SK-N-SH (cell line): ENCODE measurements at regions not wholly inside any gene's neighbourhood (a gene's known extent, or its start where the extent isn't known, plus 50 kb on each side); places are given as distances from the start of the nearest gene placed in this dataset.

Source experiments
- CTCF ChIA-PET: fragments of 300-600, 350-600 bp; formaldehyde crosslinking; extraction: SDS; loops from one replicate; lab custom pipeline; 2021; lab: Yijun Ruan, JAX
- POLR2A ChIA-PET: fragments of 350-600 bp; sonication (Branson Sonifier 250); formaldehyde crosslinking; extraction: SDS; loops from one replicate; lab custom pipeline; 2020; ENCODE audit warnings: antibody characterized with exemption, inconsistent platforms; lab: Yijun Ruan, JAX
- DNase-seq: peaks from one replicate; pipeline ENCODE4 v3.0.0; 2012
- H2AFZ ChIP-seq: fragments of 200-600 bp; sonication (generic); 2 replicates; pipeline ENCODE4 v1.8.1; 2016; ENCODE audit warnings: antibody characterized with exemption, mild to moderate bottlenecking, low read depth
- H3F3A ChIP-seq: fragments of 200-600 bp; sonication (generic); replicated peaks from 2 replicates; pipeline ENCODE3; 2016; ENCODE audit warnings: antibody characterized with exemption, mild to moderate bottlenecking; ENCODE audit not compliant: insufficient read depth
- H3K27ac ChIP-seq, 2 experiments: fragments of 200-500 bp in 1 of 2; fragments of 200-600 bp in 1 of 2; sonication (Bioruptor generic) in 1 of 2; sonication (generic), shearing (Covaris generic) in 1 of 2; 2 replicates each; pipeline versions ENCODE4 v1.5.1 to v1.6.1; 2014 to 2016; ENCODE audit warnings: low read depth in 2 of 2, inconsistent platforms in 1 of 2, low read length in 1 of 2, mild to moderate bottlenecking in 1 of 2, mixed read lengths in 1 of 2
- H3K27me3 ChIP-seq: fragments of 200-600 bp; sonication (generic), shearing (Covaris generic); 2 replicates; pipeline ENCODE4 v1.6.1; 2016; ENCODE audit warnings: mixed run types; ENCODE audit not compliant: insufficient read depth
- H3K36me3 ChIP-seq, 2 experiments: fragments of 200-500 bp in 1 of 2; fragments of 200-600 bp in 1 of 2; sonication (Bioruptor generic) in 1 of 2; sonication (generic) in 1 of 2; replicated peaks in 1 of 2; 2 replicates each; pipeline versions ENCODE3 to v1.5.1; 2014 to 2016; ENCODE audit warnings: low read length in 1 of 2, mild to moderate bottlenecking in 1 of 2; ENCODE audit not compliant: insufficient read depth in 2 of 2, control insufficient read depth in 1 of 2
- H3K4me1 ChIP-seq, 2 experiments: fragments of 200-500 bp in 1 of 2; fragments of 200-600 bp in 1 of 2; sonication (Bioruptor generic) in 1 of 2; sonication (generic), shearing (Covaris generic) in 1 of 2; 2 replicates each; pipeline versions ENCODE4 v1.5.1 to v1.6.1; 2014 to 2016; ENCODE audit warnings: low read depth in 1 of 2, low read length in 1 of 2, mixed run types in 1 of 2; ENCODE audit not compliant: insufficient read depth in 2 of 2, control insufficient read depth in 1 of 2
- H3K4me2 ChIP-seq: fragments of 200-600 bp; sonication (generic), shearing (Covaris generic); 2 replicates; pipeline ENCODE4 v1.6.1; 2017; ENCODE audit warnings: mixed run types
- H3K4me3 ChIP-seq, 2 experiments: fragments of 200-500 bp in 1 of 2; fragments of 200-600 bp in 1 of 2; sonication (Bioruptor generic) in 1 of 2; sonication (generic), shearing (Covaris generic) in 1 of 2; 2 replicates each; pipeline versions ENCODE4 v1.5.1 to v1.8.1; 2014 to 2016; ENCODE audit warnings: low read depth in 2 of 2, inconsistent platforms in 1 of 2, low read length in 1 of 2, mild to moderate bottlenecking in 1 of 2, mixed read lengths in 1 of 2, moderate library complexity in 1 of 2
- H3K79me2 ChIP-seq: fragments of 200-600 bp; sonication (generic); 2 replicates; pipeline ENCODE4 v1.8.1; 2017; ENCODE audit warnings: mild to moderate bottlenecking; ENCODE audit not compliant: insufficient read depth
- H3K9ac ChIP-seq: fragments of 200-600 bp; sonication (generic); 2 replicates; pipeline ENCODE4 v1.6.1; 2017; ENCODE audit warnings: mixed run types
- H3K9me2 ChIP-seq: fragments of 200-600 bp; sonication (generic); 2 replicates; pipeline ENCODE4 v1.6.1; 2017; ENCODE audit warnings: mixed run types
- H3K9me3 ChIP-seq: fragments of 200-600 bp; sonication (generic); 2 replicates; pipeline ENCODE4 v1.6.1; 2017; ENCODE audit warnings: mixed run types, mild to moderate bottlenecking, moderate library complexity
- H4K20me1 ChIP-seq: fragments of 200-600 bp; sonication (generic); 2 replicates; pipeline ENCODE4 v1.6.1; 2017; ENCODE audit warnings: mild to moderate bottlenecking, mixed run types; ENCODE audit not compliant: insufficient read depth
- ELF1 ChIP-seq: IDR thresholded peaks from 2 replicates; pipeline ENCODE4 v1.4.0; 2012
- EP300 ChIP-seq, 2 experiments: IDR thresholded peaks; 2 replicates each; pipeline versions ENCODE4 v1.4.0 to v1.6.1; 2012; ENCODE audit warnings: borderline replicate concordance in 1 of 2, low read depth in 1 of 2, low read length in 1 of 2
- EZH2phosphoT487 ChIP-seq: fragments of 200-600 bp; sonication (generic); IDR thresholded peaks from 2 replicates; pipeline ENCODE4 v1.6.1; 2017; ENCODE audit warnings: low read depth, mixed run types, mild to moderate bottlenecking, antibody characterized with exemption, moderate library complexity, borderline replicate concordance
- FOSL2 ChIP-seq: IDR thresholded peaks from 2 replicates; pipeline ENCODE4 v1.4.0; 2012; ENCODE audit warnings: low read depth, mild to moderate bottlenecking, moderate library complexity, borderline replicate concordance
- FOXJ3 ChIP-seq: sonication (generic); formaldehyde crosslinking; IDR thresholded peaks from 2 replicates; pipeline ENCODE4 v1.5.1; 2020; ENCODE audit warnings: mild to moderate bottlenecking, missing genetic modification reagents
- FOXM1 ChIP-seq: IDR thresholded peaks from 2 replicates; pipeline ENCODE4 v1.4.0; 2012; ENCODE audit warnings: low read depth, mild to moderate bottlenecking
- GABPA ChIP-seq: IDR thresholded peaks from 2 replicates; pipeline ENCODE4 v1.4.0; 2012; ENCODE audit warnings: low read depth, mild to moderate bottlenecking
- GATA2 ChIP-seq: sonication (generic); formaldehyde crosslinking; IDR thresholded peaks from 2 replicates; pipeline ENCODE4 v1.5.0; 2020; ENCODE audit warnings: mild to moderate bottlenecking, missing genetic modification reagents
- JUND ChIP-seq: IDR thresholded peaks from 2 replicates; pipeline ENCODE4 v1.4.0; 2012
- MEF2A ChIP-seq: IDR thresholded peaks from 2 replicates; pipeline ENCODE4 v1.4.0; 2012; ENCODE audit warnings: low read depth, borderline replicate concordance
- MXI1 ChIP-seq: IDR thresholded peaks from 2 replicates; pipeline ENCODE4 v1.6.1; 2012; ENCODE audit warnings: mild to moderate bottlenecking, low read depth, low read length, improper control_type of control experiment
- NFIC ChIP-seq: IDR thresholded peaks from 2 replicates; pipeline ENCODE4 v1.4.0; 2012; ENCODE audit warnings: borderline replicate concordance
- RCOR1 ChIP-seq: fragments of 150-350 bp; IDR thresholded peaks from 2 replicates; pipeline ENCODE4 v1.6.1; 2017; ENCODE audit warnings: antibody characterized with exemption, low read length
- RFX5 ChIP-seq: IDR thresholded peaks from 2 replicates; pipeline ENCODE4 v1.6.1; 2012; ENCODE audit warnings: mild to moderate bottlenecking, improper control_type of control experiment, low read length
- RXRA ChIP-seq: IDR thresholded peaks from 2 replicates; pipeline ENCODE4 v1.4.0; 2012; ENCODE audit warnings: low read depth, mild to moderate bottlenecking, borderline replicate concordance
- SIN3A ChIP-seq: IDR thresholded peaks from 2 replicates; pipeline ENCODE4 v1.6.1; 2012; ENCODE audit warnings: low read depth, mild to moderate bottlenecking, low read length, moderate library complexity, borderline replicate concordance
- TAF1 ChIP-seq: IDR thresholded peaks from 2 replicates; pipeline ENCODE4 v1.6.1; 2012; ENCODE audit warnings: low read depth, mild to moderate bottlenecking, low read length, moderate library complexity, borderline replicate concordance
- TCF12 ChIP-seq: IDR thresholded peaks from 2 replicates; pipeline ENCODE4 v1.4.0; 2012
- WGBS: methylation state at CpG from one replicate; pipeline ENCODE4 v1.1.6; 2017; ENCODE audit warnings: low lambda C conversion rate; 5-methylcytosine and 5-hydroxymethylcytosine counted together
- TF ChIP-seq, protein P1 (sequence below): IDR thresholded peaks from 2 replicates; pipeline ENCODE4 v1.4.0; 2012; ENCODE audit warnings: low read depth, borderline replicate concordance
- TF ChIP-seq, protein P2 (sequence below): IDR thresholded peaks from 2 replicates; pipeline ENCODE4 v1.6.1; 2012; ENCODE audit warnings: mild to moderate bottlenecking, low read depth, low read length, moderate library complexity

- H3K27me3 ChIP-seq, result no peaks in the 10 kb centered on the region
- WGBS, result 5% methylated on average over 1 of the region's 1 CpG
- H3K4me2 ChIP-seq, result no peak overlapping the region
- no peak for TF ChIP-seq TAF1
- TF ChIP-seq EP300 (IDR thresholded peaks at IDR 0.05; ENCODE audit: borderline replicate concordance in 1 of 2, low read depth in 1 of 2, low read length in 1 of 2), result no peak
- no peak for TF ChIP-seq RFX5
- no peak for TF ChIP-seq RCOR1
- no peak for TF ChIP-seq GATA2 (CRISPR knock-in tag)
- TF ChIP-seq, protein P1, sequence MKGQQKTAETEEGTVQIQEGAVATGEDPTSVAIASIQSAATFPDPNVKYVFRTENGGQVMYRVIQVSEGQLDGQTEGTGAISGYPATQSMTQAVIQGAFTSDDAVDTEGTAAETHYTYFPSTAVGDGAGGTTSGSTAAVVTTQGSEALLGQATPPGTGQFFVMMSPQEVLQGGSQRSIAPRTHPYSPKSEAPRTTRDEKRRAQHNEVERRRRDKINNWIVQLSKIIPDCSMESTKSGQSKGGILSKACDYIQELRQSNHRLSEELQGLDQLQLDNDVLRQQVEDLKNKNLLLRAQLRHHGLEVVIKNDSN, result no peak
- TF ChIP-seq FOSL2, result no peak
- no peak for TF ChIP-seq ELF1
- no peak for TF ChIP-seq FOXM1
- no peak for TF ChIP-seq GABPA
- no peak for TF ChIP-seq MEF2A
- TF ChIP-seq JUND, result no peak
- no peak for TF ChIP-seq EZH2phosphoT487
- no peak for TF ChIP-seq MXI1
- no peak for TF ChIP-seq FOXJ3 (CRISPR knock-in tag)
- no peak for TF ChIP-seq TCF12
- TF ChIP-seq SIN3A, result no peak
- no peak for TF ChIP-seq NFIC
- no peak overlapping the region for H3K27ac ChIP-seq
- H3K9me3 ChIP-seq, result peaks cover 7% of the 10 kb centered on the region; the same call in 1 of the 2 replicates
- no peaks in the 10 kb centered on the region for H4K20me1 ChIP-seq
- CTCF ChIA-PET, result interaction anchor here (0.7 kb wide), 1 partner anchor 102 kb away, joined by 3 read pairs; no protein-coding TSS in a partner anchor
- no peaks in the 10 kb centered on the region for H3K9me2 ChIP-seq
- no peak overlapping the region for H2AFZ ChIP-seq
- no peaks in the 10 kb centered on the region for H3K36me3 ChIP-seq
- no peak overlapping the region for H3K9ac ChIP-seq
- no peaks in the 10 kb centered on the region for H3F3A ChIP-seq
- no peaks in the 10 kb centered on the region for H3K4me1 ChIP-seq
- DNase-seq, result no peak
- no peaks in the 10 kb centered on the region for H3K79me2 ChIP-seq
- POLR2A ChIA-PET, result interaction anchor here (0.6 kb wide), 1 partner anchor 26 kb away, joined by 3 read pairs; no protein-coding TSS in a partner anchor
- no peak overlapping the region for H3K4me3 ChIP-seq
Observed at GRCh38 chr4:60432911-60433310, 767.2 kb upstream of the ADGRL3 start.

GRCh38 chr4:60443068-60443467 is 757.1 kb upstream of the ADGRL3 start:
- Histone ChIP-seq H4K20me1 (no peaks in the 10 kb centered on the region), H3K9me2 (no peaks in the 10 kb centered on the region; the same call in 1 of the 2 replicates), H3F3A (no peaks in the 10 kb centered on the region), H3K4me1 (no peaks in the 10 kb centered on the region), H3K4me2 (no peak overlapping the region), H3K9ac (no peak overlapping the region), H2AFZ (no peak overlapping the region), H3K27me3 (no peaks in the 10 kb centered on the region), H3K4me3 (no peak overlapping the region), H3K9me3 (no peaks in the 10 kb centered on the region), H3K36me3 (no peaks in the 10 kb centered on the region), H3K79me2 (no peaks in the 10 kb centered on the region), H3K27ac (no peak overlapping the region)
- ChIA-PET POLR2A (no interaction called here), CTCF (no interaction called here)
- DNase-seq, result no peak
- TF ChIP-seq, protein P2, sequence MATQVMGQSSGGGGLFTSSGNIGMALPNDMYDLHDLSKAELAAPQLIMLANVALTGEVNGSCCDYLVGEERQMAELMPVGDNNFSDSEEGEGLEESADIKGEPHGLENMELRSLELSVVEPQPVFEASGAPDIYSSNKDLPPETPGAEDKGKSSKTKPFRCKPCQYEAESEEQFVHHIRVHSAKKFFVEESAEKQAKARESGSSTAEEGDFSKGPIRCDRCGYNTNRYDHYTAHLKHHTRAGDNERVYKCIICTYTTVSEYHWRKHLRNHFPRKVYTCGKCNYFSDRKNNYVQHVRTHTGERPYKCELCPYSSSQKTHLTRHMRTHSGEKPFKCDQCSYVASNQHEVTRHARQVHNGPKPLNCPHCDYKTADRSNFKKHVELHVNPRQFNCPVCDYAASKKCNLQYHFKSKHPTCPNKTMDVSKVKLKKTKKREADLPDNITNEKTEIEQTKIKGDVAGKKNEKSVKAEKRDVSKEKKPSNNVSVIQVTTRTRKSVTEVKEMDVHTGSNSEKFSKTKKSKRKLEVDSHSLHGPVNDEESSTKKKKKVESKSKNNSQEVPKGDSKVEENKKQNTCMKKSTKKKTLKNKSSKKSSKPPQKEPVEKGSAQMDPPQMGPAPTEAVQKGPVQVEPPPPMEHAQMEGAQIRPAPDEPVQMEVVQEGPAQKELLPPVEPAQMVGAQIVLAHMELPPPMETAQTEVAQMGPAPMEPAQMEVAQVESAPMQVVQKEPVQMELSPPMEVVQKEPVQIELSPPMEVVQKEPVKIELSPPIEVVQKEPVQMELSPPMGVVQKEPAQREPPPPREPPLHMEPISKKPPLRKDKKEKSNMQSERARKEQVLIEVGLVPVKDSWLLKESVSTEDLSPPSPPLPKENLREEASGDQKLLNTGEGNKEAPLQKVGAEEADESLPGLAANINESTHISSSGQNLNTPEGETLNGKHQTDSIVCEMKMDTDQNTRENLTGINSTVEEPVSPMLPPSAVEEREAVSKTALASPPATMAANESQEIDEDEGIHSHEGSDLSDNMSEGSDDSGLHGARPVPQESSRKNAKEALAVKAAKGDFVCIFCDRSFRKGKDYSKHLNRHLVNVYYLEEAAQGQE, result no peak
- TF ChIP-seq FOXJ3 (CRISPR knock-in tag), result no peak
- TF ChIP-seq RXRA, result no peak
